ENCODE measurements at regions not wholly inside any gene's neighbourhood (a gene's known extent, or its start where the extent isn't known, plus 50 kb on each side); places are given as distances from the start of the nearest gene placed in this dataset.

- TF ChIP-seq CTCF (IDR thresholded peaks at IDR 0.05 in 4 of 5, conservative IDR thresholded peaks at IDR 0.05 in 1 of 5), result no peak
- TF ChIP-seq POLR2A (IDR thresholded peaks at IDR 0.05), result no peak
- no peak overlapping the region for H3K27ac ChIP-seq
- no peaks in the 10 kb centered on the region for H3K9me3 ChIP-seq
- DNase-seq (no peak), ATAC-seq (no peak)
- H3K27me3 ChIP-seq, result no peaks in the 10 kb centered on the region
- no peak overlapping the region for H3K4me3 ChIP-seq
- H3K4me1 ChIP-seq, result no peaks in the 10 kb centered on the region
- in situ Hi-C loops (cut with MboI; ENCODE audit: low sequenced_read_pairs in 4 of 4), result no loop called here
- H3K36me3 ChIP-seq, result no peaks in the 10 kb centered on the region
- intact Hi-C loops (cut with DNase I; ENCODE audit: low total_unique reads), result no loop called here
These were observed 301.2 kb upstream of the PPARGC1A start for GRCh38 chr4:24190761-24191695.

- intact Hi-C loops (cut with DNase I; ENCODE audit: low total_unique reads), result loop anchor here (5.0 kb wide), 1 partner anchor 79 kb away; no protein-coding TSS in a partner anchor
- Histone ChIP-seq H3K4me3 (no peak overlapping the region), H3K4me1 (no peaks in the 10 kb centered on the region), H3K27ac (no peak overlapping the region), H3K36me3 (no peaks in the 10 kb centered on the region), H3K27me3 (no peaks in the 10 kb centered on the region), H3K9me3 (no peaks in the 10 kb centered on the region)
- no peak for ATAC-seq
- TF ChIP-seq POLR2A (IDR thresholded peaks at IDR 0.05) (no peak), CTCF (IDR thresholded peaks at IDR 0.05 in 4 of 5, conservative IDR thresholded peaks at IDR 0.05 in 1 of 5) (no peak)
- in situ Hi-C loops (cut with MboI; ENCODE audit: low sequenced_read_pairs in 4 of 4), result no loop called here
- DNase-seq, result no peak
These were observed 298.6 kb upstream of the PPARGC1A start for GRCh38 chr4:24188459-24188858.

- Histone ChIP-seq H3K27me3 (no peaks in the 10 kb centered on the region), H3K27ac (no peak overlapping the region), H3K36me3 (no peaks in the 10 kb centered on the region), H3K4me1 (no peaks in the 10 kb centered on the region), H3K9me3 (no peaks in the 10 kb centered on the region), H3K4me3 (no peak overlapping the region)
- in situ Hi-C loops (cut with MboI; ENCODE audit: low sequenced_read_pairs in 4 of 4), result no loop called here
- ATAC-seq (no peak), DNase-seq (no peak)
- intact Hi-C loops (cut with DNase I; ENCODE audit: low total_unique reads), result loop anchor here (5.0 kb wide), 1 partner anchor 81 kb away; no protein-coding TSS in a partner anchor
- no peak for TF ChIP-seq CTCF (IDR thresholded peaks at IDR 0.05 in 4 of 5, conservative IDR thresholded peaks at IDR 0.05 in 1 of 5)
- TF ChIP-seq POLR2A (IDR thresholded peaks at IDR 0.05), result no peak
These were observed 296.6 kb upstream of the PPARGC1A start for GRCh38 chr4:24186466-24186865.

GRCh38 chr4:24181005-24181404, 291.2 kb upstream of the PPARGC1A start:
- ATAC-seq, result no peak
- TF ChIP-seq CTCF (IDR thresholded peaks at IDR 0.05 in 4 of 5, conservative IDR thresholded peaks at IDR 0.05 in 1 of 5) (no peak), POLR2A (IDR thresholded peaks at IDR 0.05) (no peak)
- Histone ChIP-seq H3K4me1 (no peaks in the 10 kb centered on the region), H3K4me3 (no peak overlapping the region), H3K36me3 (no peaks in the 10 kb centered on the region), H3K27me3 (no peaks in the 10 kb centered on the region), H3K27ac (no peak overlapping the region), H3K9me3 (no peaks in the 10 kb centered on the region)
- DNase-seq, result no peak
- in situ Hi-C loops (cut with MboI; ENCODE audit: low sequenced_read_pairs in 4 of 4), result no loop called here
- intact Hi-C loops (cut with DNase I; ENCODE audit: low total_unique reads), result no loop called here
